HepG2 (cell line): ENCODE measurements at regions not wholly inside any gene's neighbourhood (a gene's known extent, or its start where the extent isn't known, plus 50 kb on each side); places are given as distances from the start of the nearest gene placed in this dataset.

Source experiments
- ASH2L ChIP-seq: fragments of 300-600, 200-600 bp; sonication (generic); IDR thresholded peaks from 2 replicates; pipeline ENCODE4 v1.7.0; 2017; ENCODE audit warnings: low read depth, mild to moderate bottlenecking, moderate library complexity, mixed read lengths, low read length; ENCODE audit not compliant: insufficient read length
- ERF ChIP-seq: IDR thresholded peaks from 2 replicates; pipeline ENCODE4 v1.6.1; 2018; ENCODE audit warnings: missing biosample characterization, missing genetic modification reagents
- ETV6 ChIP-seq: sonication (generic); formaldehyde crosslinking; conservative IDR thresholded peaks from 2 replicates; pipeline ENCODE4 v1.4.0; 2020; ENCODE audit warnings: missing genetic modification reagents
- FOXJ3 ChIP-seq: sonication (generic); formaldehyde crosslinking; IDR thresholded peaks from 2 replicates; pipeline ENCODE4 v1.4.0; 2020; ENCODE audit warnings: missing genetic modification reagents, mild to moderate bottlenecking, borderline replicate concordance
- HDAC1 ChIP-seq: sonication (generic); formaldehyde crosslinking; IDR thresholded peaks from 2 replicates; pipeline ENCODE4 v1.5.1; 2020; ENCODE audit warnings: mild to moderate bottlenecking, missing genetic modification reagents
- HOXA7 ChIP-seq: sonication (generic); formaldehyde crosslinking; IDR thresholded peaks from 2 replicates; pipeline ENCODE4 v1.8.1; 2022; ENCODE audit warnings: mild to moderate bottlenecking, missing genetic modification reagents, moderate library complexity
- PAX8 ChIP-seq: sonication (generic); formaldehyde crosslinking; IDR thresholded peaks from 2 replicates; pipeline ENCODE4 v1.8.0; 2022; ENCODE audit warnings: mild to moderate bottlenecking, missing genetic modification reagents, borderline replicate concordance
- RBM39 ChIP-seq: fragments of 200-400 bp; formaldehyde crosslinking; IDR thresholded peaks from one replicate; pipeline ENCODE4 v1.6.1; 2018; ENCODE audit warnings: antibody characterized with exemption, mild to moderate bottlenecking, low read depth, low read length; ENCODE audit not compliant: poor library complexity, severe bottlenecking
- RFX1 ChIP-seq: fragments of 450-650 bp; IDR thresholded peaks from 2 replicates; pipeline ENCODE4 v1.6.1; 2017
- SMAD3 ChIP-seq: sonication (generic); formaldehyde crosslinking; IDR thresholded peaks from 2 replicates; pipeline ENCODE4 v1.4.0; 2020; ENCODE audit warnings: missing genetic modification reagents
- SP140L ChIP-seq: sonication (generic); formaldehyde crosslinking; IDR thresholded peaks from 2 replicates; pipeline ENCODE4 v1.4.0; 2020; ENCODE audit warnings: missing genetic modification reagents, borderline replicate concordance
- ZBTB20 ChIP-seq: sonication (generic); formaldehyde crosslinking; IDR thresholded peaks from 2 replicates; pipeline ENCODE4 v1.8.1; 2023; ENCODE audit warnings: missing genetic modification reagents, low read depth, mild to moderate bottlenecking, borderline replicate concordance
- ZIK1 ChIP-seq: sonication (generic); formaldehyde crosslinking; IDR thresholded peaks from 2 replicates; pipeline ENCODE4 v1.5.0; 2020; ENCODE audit warnings: mild to moderate bottlenecking, low read depth, missing genetic modification reagents, borderline replicate concordance
- ZMYM2 ChIP-seq: sonication (generic); formaldehyde crosslinking; IDR thresholded peaks from 2 replicates; pipeline ENCODE4 v1.8.0; 2022; ENCODE audit warnings: mild to moderate bottlenecking, missing genetic modification reagents
- ZNF260 ChIP-seq: sonication (generic); formaldehyde crosslinking; IDR thresholded peaks from 2 replicates; pipeline ENCODE4 v1.4.0; 2020; ENCODE audit warnings: missing genetic modification reagents, low read depth, mild to moderate bottlenecking, borderline replicate concordance
- ZNF550 ChIP-seq: sonication (generic); formaldehyde crosslinking; IDR thresholded peaks from 2 replicates; pipeline ENCODE4 v1.4.0; 2020; ENCODE audit warnings: mild to moderate bottlenecking, missing genetic modification reagents, borderline replicate concordance
- ZNF747 ChIP-seq: sonication (generic); formaldehyde crosslinking; IDR thresholded peaks from 2 replicates; pipeline ENCODE4 v1.8.1; 2023; ENCODE audit warnings: missing genetic modification reagents, mild to moderate bottlenecking, borderline replicate concordance
- ZNF775 ChIP-seq: sonication (generic); formaldehyde crosslinking; IDR thresholded peaks from 2 replicates; pipeline ENCODE4 v1.4.0; 2020; ENCODE audit warnings: missing genetic modification reagents, mild to moderate bottlenecking, moderate library complexity, borderline replicate concordance
- TF ChIP-seq, protein P1 (sequence below): sonication (generic); formaldehyde crosslinking; IDR thresholded peaks from 2 replicates; pipeline ENCODE4 v1.5.0; 2020; ENCODE audit warnings: missing genetic modification reagents
- TF ChIP-seq, protein P2 (sequence below): sonication (generic); formaldehyde crosslinking; IDR thresholded peaks from 2 replicates; pipeline ENCODE4 v1.4.0; 2020; ENCODE audit warnings: missing genetic modification reagents, borderline replicate concordance
- TF ChIP-seq, protein P3 (sequence below): sonication (generic); formaldehyde crosslinking; conservative IDR thresholded peaks from 2 replicates; pipeline ENCODE4 v1.4.0; 2020; ENCODE audit warnings: missing genetic modification reagents

DNA sequence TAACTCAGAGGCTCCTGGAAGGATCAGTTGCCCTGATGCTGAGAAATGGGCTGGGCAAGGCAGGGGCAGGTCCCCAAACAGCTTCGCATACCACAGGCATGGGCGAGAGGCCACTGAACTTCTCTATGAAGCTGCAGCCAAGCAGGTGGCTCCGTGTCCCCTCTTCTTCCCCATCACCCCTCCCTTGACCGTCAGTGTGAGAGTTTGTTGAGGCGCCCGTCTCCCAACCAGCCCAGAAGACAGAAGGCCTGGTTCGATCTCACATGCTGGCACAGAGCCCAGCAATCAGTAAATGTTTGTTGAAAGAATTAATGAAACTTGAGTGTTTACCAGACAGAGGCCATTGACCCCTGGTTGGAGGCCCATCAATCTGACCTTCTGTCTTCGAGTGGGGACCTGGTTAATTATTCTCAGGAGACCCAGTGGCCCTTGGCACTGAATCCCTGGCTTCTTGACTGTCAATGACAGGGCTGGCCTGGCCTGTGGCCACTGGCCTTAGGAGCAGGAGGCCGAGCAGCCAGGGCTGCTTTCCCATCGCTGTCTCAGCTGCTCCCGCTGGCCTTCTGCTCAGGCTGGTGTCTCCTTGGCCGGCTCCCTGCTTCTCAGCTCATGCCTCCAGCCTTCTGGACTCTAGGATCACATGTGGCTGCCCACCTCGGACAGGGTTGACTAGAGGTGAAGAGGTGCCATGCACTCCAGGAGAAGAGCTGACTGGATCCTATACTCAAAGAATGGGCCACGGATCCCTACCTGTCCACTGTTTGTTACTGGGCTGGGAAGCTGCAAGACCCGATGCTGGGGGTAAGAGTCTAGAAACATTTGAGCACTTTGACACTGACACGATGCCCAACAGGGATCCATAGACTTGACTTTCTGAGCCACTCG, 113.4 kb downstream of the ASB7 start (continued):
- TF ChIP-seq HOXA7 (no peak), ZBTB20 (no peak), RBM39 (no peak), ZNF550 (CRISPR knock-in tag) (no peak), ZNF775 (CRISPR knock-in tag) (no peak), ETV6 (CRISPR knock-in tag) (no peak; the same call in 1 of the 2 replicates), ASH2L (peak; percentile 60), ERF (CRISPR knock-in tag) (peak; percentile 79), ZNF747 (CRISPR knock-in tag) (peak; percentile 93; the same call in 1 of the 2 replicates), ZIK1 (CRISPR knock-in tag) (no peak), SMAD3 (CRISPR knock-in tag) (peak; percentile 88), RFX1 (no peak), HDAC1 (CRISPR knock-in tag) (peak; percentile 95), SP140L (CRISPR knock-in tag) (0 out of 2 replicates have a peak, but pooled peaks have one; percentile 55), PAX8 (CRISPR knock-in tag) (no peak), ZMYM2 (peak; percentile 67), FOXJ3 (CRISPR knock-in tag) (peak; percentile 94; the same call in 1 of the 2 replicates), ZNF260 (CRISPR knock-in tag) (no peak)
- TF ChIP-seq, protein P1, sequence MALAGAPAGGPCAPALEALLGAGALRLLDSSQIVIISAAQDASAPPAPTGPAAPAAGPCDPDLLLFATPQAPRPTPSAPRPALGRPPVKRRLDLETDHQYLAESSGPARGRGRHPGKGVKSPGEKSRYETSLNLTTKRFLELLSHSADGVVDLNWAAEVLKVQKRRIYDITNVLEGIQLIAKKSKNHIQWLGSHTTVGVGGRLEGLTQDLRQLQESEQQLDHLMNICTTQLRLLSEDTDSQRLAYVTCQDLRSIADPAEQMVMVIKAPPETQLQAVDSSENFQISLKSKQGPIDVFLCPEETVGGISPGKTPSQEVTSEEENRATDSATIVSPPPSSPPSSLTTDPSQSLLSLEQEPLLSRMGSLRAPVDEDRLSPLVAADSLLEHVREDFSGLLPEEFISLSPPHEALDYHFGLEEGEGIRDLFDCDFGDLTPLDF (CRISPR knock-in tag), result no peak
- TF ChIP-seq, protein P2, sequence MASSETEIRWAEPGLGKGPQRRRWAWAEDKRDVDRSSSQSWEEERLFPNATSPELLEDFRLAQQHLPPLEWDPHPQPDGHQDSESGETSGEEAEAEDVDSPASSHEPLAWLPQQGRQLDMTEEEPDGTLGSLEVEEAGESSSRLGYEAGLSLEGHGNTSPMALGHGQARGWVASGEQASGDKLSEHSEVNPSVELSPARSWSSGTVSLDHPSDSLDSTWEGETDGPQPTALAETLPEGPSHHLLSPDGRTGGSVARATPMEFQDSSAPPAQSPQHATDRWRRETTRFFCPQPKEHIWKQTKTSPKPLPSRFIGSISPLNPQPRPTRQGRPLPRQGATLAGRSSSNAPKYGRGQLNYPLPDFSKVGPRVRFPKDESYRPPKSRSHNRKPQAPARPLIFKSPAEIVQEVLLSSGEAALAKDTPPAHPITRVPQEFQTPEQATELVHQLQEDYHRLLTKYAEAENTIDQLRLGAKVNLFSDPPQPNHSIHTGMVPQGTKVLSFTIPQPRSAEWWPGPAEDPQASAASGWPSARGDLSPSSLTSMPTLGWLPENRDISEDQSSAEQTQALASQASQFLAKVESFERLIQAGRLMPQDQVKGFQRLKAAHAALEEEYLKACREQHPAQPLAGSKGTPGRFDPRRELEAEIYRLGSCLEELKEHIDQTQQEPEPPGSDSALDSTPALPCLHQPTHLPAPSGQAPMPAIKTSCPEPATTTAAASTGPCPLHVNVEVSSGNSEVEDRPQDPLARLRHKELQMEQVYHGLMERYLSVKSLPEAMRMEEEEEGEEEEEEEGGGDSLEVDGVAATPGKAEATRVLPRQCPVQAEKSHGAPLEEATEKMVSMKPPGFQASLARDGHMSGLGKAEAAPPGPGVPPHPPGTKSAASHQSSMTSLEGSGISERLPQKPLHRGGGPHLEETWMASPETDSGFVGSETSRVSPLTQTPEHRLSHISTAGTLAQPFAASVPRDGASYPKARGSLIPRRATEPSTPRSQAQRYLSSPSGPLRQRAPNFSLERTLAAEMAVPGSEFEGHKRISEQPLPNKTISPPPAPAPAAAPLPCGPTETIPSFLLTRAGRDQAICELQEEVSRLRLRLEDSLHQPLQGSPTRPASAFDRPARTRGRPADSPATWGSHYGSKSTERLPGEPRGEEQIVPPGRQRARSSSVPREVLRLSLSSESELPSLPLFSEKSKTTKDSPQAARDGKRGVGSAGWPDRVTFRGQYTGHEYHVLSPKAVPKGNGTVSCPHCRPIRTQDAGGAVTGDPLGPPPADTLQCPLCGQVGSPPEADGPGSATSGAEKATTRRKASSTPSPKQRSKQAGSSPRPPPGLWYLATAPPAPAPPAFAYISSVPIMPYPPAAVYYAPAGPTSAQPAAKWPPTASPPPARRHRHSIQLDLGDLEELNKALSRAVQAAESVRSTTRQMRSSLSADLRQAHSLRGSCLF, result no peak
- TF ChIP-seq, protein P3, sequence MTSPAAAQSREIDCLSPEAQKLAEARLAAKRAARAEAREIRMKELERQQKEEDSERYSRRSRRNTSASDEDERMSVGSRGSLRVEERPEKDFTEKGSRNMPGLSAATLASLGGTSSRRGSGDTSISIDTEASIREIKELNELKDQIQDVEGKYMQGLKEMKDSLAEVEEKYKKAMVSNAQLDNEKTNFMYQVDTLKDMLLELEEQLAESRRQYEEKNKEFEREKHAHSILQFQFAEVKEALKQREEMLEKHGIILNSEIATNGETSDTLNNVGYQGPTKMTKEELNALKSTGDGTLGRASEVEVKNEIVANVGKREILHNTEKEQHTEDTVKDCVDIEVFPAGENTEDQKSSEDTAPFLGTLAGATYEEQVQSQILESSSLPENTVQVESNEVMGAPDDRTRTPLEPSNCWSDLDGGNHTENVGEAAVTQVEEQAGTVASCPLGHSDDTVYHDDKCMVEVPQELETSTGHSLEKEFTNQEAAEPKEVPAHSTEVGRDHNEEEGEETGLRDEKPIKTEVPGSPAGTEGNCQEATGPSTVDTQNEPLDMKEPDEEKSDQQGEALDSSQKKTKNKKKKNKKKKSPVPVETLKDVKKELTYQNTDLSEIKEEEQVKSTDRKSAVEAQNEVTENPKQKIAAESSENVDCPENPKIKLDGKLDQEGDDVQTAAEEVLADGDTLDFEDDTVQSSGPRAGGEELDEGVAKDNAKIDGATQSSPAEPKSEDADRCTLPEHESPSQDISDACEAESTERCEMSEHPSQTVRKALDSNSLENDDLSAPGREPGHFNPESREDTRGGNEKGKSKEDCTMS, result no peak
